GM18909 (cell line): ENCODE measurements at regions not wholly inside any gene's neighbourhood (a gene's known extent, or its start where the extent isn't known, plus 50 kb on each side); places are given as distances from the start of the nearest gene placed in this dataset.

ENCODE experiments used
- ATAC-seq: cut with Tn5 transposase; IDR thresholded peaks from one replicate; pipeline ENCODE4 v1.9.1; 2021; ENCODE audit warnings: mild to moderate bottlenecking; ENCODE audit not compliant: unreplicated experiment, poor library complexity

- ATAC-seq, result no peak
Observed at GRCh38 chr1:191907121-191907520, 251.1 kb upstream of the RGS18 start.

DNA sequence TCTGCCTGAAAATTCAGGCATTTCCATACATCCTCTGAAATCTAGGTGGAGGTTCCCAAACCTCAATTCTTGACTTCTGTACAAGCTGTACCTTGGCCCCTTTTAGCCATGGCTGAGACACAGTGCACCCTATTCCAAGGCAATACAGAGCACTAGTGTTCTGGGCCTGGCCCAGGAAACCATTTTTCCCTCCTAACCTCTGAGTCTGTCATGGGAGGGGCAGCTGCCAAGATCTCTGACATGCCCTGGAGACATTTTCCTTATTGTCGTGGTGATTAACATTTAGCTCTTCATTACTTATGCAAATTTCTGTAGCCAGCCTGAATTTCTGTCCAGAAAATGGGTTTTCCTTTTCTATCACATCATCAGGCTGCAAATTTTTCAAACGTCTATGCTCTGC is 248.0 kb upstream of the RGS18 start:
- no peak for ATAC-seq

GRCh38 chr1:191912517-191912916 is 245.7 kb upstream of the RGS18 start:
- peak; percentile 83 for ATAC-seq

GRCh38 chr1:191913260-191913977 is 244.8 kb upstream of the RGS18 start:
- no peak for ATAC-seq

DNA sequence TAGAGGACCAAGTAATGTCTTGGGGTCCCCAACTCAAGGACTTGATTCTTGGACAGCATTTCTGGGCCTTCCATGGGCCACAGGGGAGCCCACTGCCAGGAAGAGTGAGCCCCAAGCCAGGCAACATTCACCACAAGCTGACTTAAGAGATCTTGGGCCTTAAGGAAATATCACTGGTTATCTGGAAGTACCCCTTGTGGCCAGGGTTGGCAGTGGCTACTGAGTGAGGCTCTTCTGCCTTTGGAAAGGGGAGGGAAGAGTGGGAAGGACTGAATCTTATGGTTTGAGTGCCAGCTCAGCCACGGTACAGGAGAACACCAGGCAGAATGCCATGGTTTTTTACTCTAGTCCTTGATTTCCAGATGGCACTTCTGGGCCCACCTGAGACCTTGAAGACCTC is 228.9 kb upstream of the RGS18 start:
- ATAC-seq, result no peak

- ATAC-seq, result no peak
Observed at GRCh38 chr1:191943684-191944083, 214.6 kb upstream of the RGS18 start.

- no peak for ATAC-seq
Observed at GRCh38 chr1:191953526-191953925, 204.7 kb upstream of the RGS18 start.

GRCh38 chr1:191959856-191960255 is 198.4 kb upstream of the RGS18 start:
- ATAC-seq, result no peak

- ATAC-seq, result no peak
Observed at GRCh38 chr1:191963286-191963685, 195.0 kb upstream of the RGS18 start.

DNA sequence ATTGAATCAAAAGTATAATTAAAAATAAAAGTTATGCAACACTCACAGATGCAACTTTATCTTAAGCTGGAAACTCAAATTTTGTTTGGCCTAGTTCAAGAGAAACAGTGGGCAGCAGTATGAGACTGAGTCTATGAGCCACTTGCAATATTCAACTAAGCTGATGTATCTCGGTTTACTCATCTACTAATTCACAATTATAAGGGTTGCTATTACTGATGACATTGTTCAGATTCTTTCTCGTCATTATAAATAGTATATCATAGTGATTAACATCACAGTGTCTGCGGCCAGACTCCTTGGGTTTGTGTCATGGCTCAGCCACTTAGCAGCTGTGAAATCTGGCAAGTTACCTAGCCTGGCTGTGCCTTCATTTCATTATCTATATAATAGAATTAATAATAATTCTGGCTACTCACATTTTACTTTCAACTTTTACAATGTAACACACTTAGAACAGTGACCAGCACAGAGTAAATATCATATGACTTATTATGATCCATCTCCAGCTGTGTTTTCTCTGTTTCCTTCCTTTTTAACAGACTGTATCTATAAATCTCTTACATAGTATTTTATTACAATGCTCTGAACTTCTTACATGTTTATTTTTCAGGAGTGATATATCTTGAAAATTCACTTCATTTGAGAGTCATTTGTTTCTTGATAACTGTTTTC is 194.3 kb upstream of the RGS18 start:
- no peak for ATAC-seq

DNA sequence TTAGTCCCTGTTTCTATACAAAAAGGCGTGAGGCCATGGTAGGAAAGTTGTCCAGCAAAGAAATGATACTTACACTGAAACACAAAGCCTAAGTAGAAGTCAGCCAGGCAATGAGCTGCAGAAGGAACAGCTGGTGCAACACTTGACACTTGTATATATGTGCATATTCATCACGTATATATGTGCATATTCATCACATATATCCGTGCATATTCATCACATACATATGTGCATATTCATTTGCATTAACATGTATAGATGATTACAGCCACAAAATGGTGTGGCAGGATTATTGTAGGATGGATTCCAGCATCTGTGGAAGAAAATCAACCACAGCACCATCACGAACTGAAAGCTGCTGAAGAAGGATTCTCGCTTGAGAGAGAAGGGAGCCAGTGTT is 189.0 kb upstream of the RGS18 start:
- ATAC-seq, result no peak

DNA sequence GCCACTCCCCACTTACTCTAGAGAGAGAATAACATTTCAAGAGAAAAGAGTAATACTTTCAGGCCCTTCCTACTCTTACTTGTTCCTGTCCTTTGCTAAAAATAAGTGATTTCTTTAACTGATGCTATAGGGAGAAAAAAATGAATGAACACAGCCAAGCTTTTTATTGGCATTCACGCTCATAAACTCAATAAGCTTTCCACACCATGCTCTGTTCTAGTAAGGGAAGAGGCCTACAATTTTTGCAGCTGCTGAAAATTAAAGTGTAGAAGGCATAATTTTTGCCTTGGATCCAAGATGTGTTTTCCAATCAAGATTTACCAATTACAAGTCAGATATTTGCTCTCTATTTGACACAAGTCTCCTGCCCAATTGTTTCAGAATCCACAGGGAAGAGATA is 188.1 kb upstream of the RGS18 start:
- ATAC-seq, result no peak

- no peak for ATAC-seq
Observed at GRCh38 chr1:191971447-191971846, 186.8 kb upstream of the RGS18 start.

GRCh38 chr1:191974004-191974403 is 184.3 kb upstream of the RGS18 start:
- no peak for ATAC-seq

- no peak for ATAC-seq
Observed at GRCh38 chr1:191977874-191978506, 180.3 kb upstream of the RGS18 start.

- no peak for ATAC-seq
Observed at GRCh38 chr1:191984856-191985255, 173.4 kb upstream of the RGS18 start.

GRCh38 chr1:191992118-191992517 is 166.1 kb upstream of the RGS18 start:
- no peak for ATAC-seq

GRCh38 chr1:191993549-191993948 is 164.7 kb upstream of the RGS18 start:
- ATAC-seq, result no peak

DNA sequence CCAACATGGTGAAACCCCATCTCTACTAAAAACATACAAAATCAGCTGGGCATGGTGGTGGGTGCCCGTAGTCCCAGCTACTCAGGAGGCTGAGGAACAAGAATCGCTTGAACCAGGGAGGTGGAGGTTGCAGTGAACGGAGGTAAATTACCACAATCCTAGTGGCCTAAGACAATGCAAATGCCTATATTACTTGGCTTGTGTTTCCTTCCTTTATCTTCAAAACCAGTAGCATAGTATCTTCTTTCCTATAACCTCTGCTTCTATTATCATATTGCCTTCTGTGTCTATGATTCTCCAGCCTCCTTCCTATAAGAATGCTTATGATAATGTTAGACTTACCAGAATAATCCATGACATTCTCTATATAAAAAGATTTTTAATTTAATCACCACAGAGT is 156.2 kb upstream of the RGS18 start:
- no peak for ATAC-seq

GRCh38 chr1:192003295-192004077 is 154.8 kb upstream of the RGS18 start:
- ATAC-seq, result no peak

- ATAC-seq, result no peak
Observed at GRCh38 chr1:192005976-192006375, 152.3 kb upstream of the RGS18 start.
